CD4-positive, alpha-beta T cell (primary cell): ENCODE measurements at regions not wholly inside any gene's neighbourhood (a gene's known extent, or its start where the extent isn't known, plus 50 kb on each side); places are given as distances from the start of the nearest gene placed in this dataset.

ENCODE experiments used
- ATAC-seq: fragments of 200-7000 bp; cut with Tn5 transposase; one replicate; pipeline ENCODE4 v1.10.0; 2022; ENCODE audit warnings: mild to moderate bottlenecking; ENCODE audit not compliant: poor library complexity
- CTCF ChIA-PET: fragments of 350-600 bp; sonication (Branson Sonifier 250); formaldehyde crosslinking; loops from one replicate; lab custom pipeline; 2021; ENCODE audit warnings: antibody characterized with exemption, inconsistent platforms; lab: Charles Lee
- POLR2A ChIA-PET: fragments of 350-600 bp; sonication (Branson Sonifier 250); formaldehyde crosslinking; loops from one replicate; lab custom pipeline; 2021; ENCODE audit warnings: antibody characterized with exemption, inconsistent platforms; lab: Charles Lee
- DNase-seq, 14 experiments: peaks; one replicate each; pipeline ENCODE4 v3.0.0-alpha.2; 2013 to 2020; ENCODE audit warnings: mixed read lengths in 2 of 14
- H3K27ac ChIP-seq, 2 donors: one replicate each; pipeline versions ENCODE4 v1.5.1 to v1.7.0; 2013; ENCODE audit warnings: low read length in 2 of 2, low read depth in 1 of 2, mild to moderate bottlenecking in 1 of 2
- H3K27me3 ChIP-seq, 2 experiments: 1 replicate in 1 of 2; 2 replicates in 1 of 2; pipeline versions ENCODE4 v1.6.1 to v1.7.0; 2013; ENCODE audit warnings: low read length in 2 of 2, control low read depth in 1 of 2, mild to moderate bottlenecking in 1 of 2, moderate library complexity in 1 of 2; ENCODE audit not compliant: insufficient read depth in 2 of 2, control insufficient read depth in 1 of 2
- H3K36me3 ChIP-seq: one replicate; pipeline ENCODE4 v1.6.1; 2013; ENCODE audit warnings: low read length, control low read depth; ENCODE audit not compliant: insufficient read depth
- H3K4me1 ChIP-seq: one replicate; pipeline ENCODE4 v1.6.1; 2013; ENCODE audit warnings: low read length, control low read depth; ENCODE audit not compliant: insufficient read depth
- H3K4me3 ChIP-seq: one replicate; pipeline ENCODE4 v1.5.1; 2013; ENCODE audit warnings: mild to moderate bottlenecking, low read length, moderate library complexity
- H3K9me3 ChIP-seq, 2 experiments: 1 replicate in 1 of 2; 2 replicates in 1 of 2; pipeline versions ENCODE4 v1.6.1 to v1.7.0; 2013; ENCODE audit warnings: low read length in 2 of 2, mild to moderate bottlenecking in 2 of 2, control low read depth in 1 of 2, moderate library complexity in 1 of 2; ENCODE audit not compliant: control insufficient read depth in 1 of 2, insufficient read depth in 1 of 2
- H3K27ac Mint-ChIP-seq: one replicate; pipeline ENCODE4 v1.8.0; 2020; ENCODE audit warnings: mixed read lengths
- H3K27me3 Mint-ChIP-seq: one replicate; pipeline ENCODE4 v1.8.0; 2021; ENCODE audit warnings: mixed read lengths
- H3K36me3 Mint-ChIP-seq: one replicate; pipeline ENCODE4 v1.8.0; 2021; ENCODE audit warnings: low read depth, mixed read lengths
- H3K4me1 Mint-ChIP-seq: one replicate; pipeline ENCODE4 v1.8.0; 2021; ENCODE audit warnings: low read depth, mixed read lengths
- H3K4me3 Mint-ChIP-seq: one replicate; pipeline ENCODE4 v1.8.0; 2020; ENCODE audit warnings: mild to moderate bottlenecking, mixed read lengths
- H3K9me3 Mint-ChIP-seq: one replicate; pipeline ENCODE4 v1.8.0; 2020; ENCODE audit warnings: mixed read lengths
- CTCF ChIP-seq: fragments of 200-600 bp; IDR thresholded peaks from one replicate; pipeline ENCODE4 v1.8.0; 2022; ENCODE audit warnings: antibody characterized with exemption, mild to moderate bottlenecking
- intact Hi-C, 2 experiments: fragments of 100-400 bp; cut with DNase I in 1 of 2; cut with micrococcal nuclease in 1 of 2; formaldehyde crosslinking; loops; one replicate each; pipeline versions ENCODE4 v1.15.1 to v1.9.0; 2023 to 2025; cut with DNase I, micrococcal nuclease

- DNase-seq (no peak), ATAC-seq (no peak)
- no peak overlapping the region for H3K27ac ChIP-seq
- TF ChIP-seq CTCF: no peak
- peaks cover 8% of the 10 kb centered on the region for H3K4me1 Mint-ChIP-seq
- no peaks in the 10 kb centered on the region for H3K9me3 ChIP-seq
- H3K9me3 Mint-ChIP-seq: no peaks in the 10 kb centered on the region
- peak overlapping the region; percentile 28 for H3K4me3 Mint-ChIP-seq
- H3K36me3 Mint-ChIP-seq: no peaks in the 10 kb centered on the region
- POLR2A ChIA-PET: no interaction called here
- no peak overlapping the region for H3K27ac Mint-ChIP-seq
- no peaks in the 10 kb centered on the region for H3K4me1 ChIP-seq
- intact Hi-C loops: loop anchor here in 1 of 2 experiments (10.0 kb wide), 1 partner anchor 350 kb away; no protein-coding TSS in a partner anchor
- peak overlapping the region; percentile 1 for H3K4me3 ChIP-seq
- CTCF ChIA-PET: no interaction called here
- H3K27me3 Mint-ChIP-seq: peaks cover 34% of the 10 kb centered on the region
- peaks cover 0 to 5% of the 10 kb centered on the region in 2 experiments for H3K27me3 ChIP-seq
- H3K36me3 ChIP-seq: no peaks in the 10 kb centered on the region
Measured at GRCh38 chr6:98764373-98764911, 69.9 kb upstream of the POU3F2 start.

GRCh38 chr6:98769546-98769945, 64.8 kb upstream of the POU3F2 start:
- ChIA-PET CTCF (no interaction called here), POLR2A (no interaction called here)
- peak in 4 of 14 experiments; percentile 7 to 28 (median 8) for DNase-seq
- H3K4me3 Mint-ChIP-seq: no peak overlapping the region
- TF ChIP-seq CTCF: no peak
- Histone ChIP-seq H3K9me3 (no peaks in the 10 kb centered on the region), H3K4me1 (no peaks in the 10 kb centered on the region), H3K27ac (no peak overlapping the region), H3K36me3 (no peaks in the 10 kb centered on the region), H3K27me3 (no peaks in the 10 kb centered on the region), H3K4me3 (no peak overlapping the region)
- no peak for ATAC-seq
- H3K27ac Mint-ChIP-seq: no peak overlapping the region
- peaks cover 42% of the 10 kb centered on the region for H3K27me3 Mint-ChIP-seq
- peaks cover 1% of the 10 kb centered on the region for H3K4me1 Mint-ChIP-seq
- intact Hi-C loops: loop anchor here in 1 of 2 experiments (10.0 kb wide), 1 partner anchor 345 kb away; no protein-coding TSS in a partner anchor
- H3K9me3 Mint-ChIP-seq: no peaks in the 10 kb centered on the region
- H3K36me3 Mint-ChIP-seq: no peaks in the 10 kb centered on the region

- POLR2A ChIA-PET: no interaction called here
- intact Hi-C loops: no loop called here
- H3K4me3 ChIP-seq: no peak overlapping the region
- no peak for ATAC-seq
- H3K27me3 ChIP-seq: peaks cover 0 to 6% of the 10 kb centered on the region in 2 experiments
- no peak for DNase-seq
- Mint-ChIP-seq H3K36me3 (no peaks in the 10 kb centered on the region), H3K9me3 (no peaks in the 10 kb centered on the region), H3K4me1 (no peaks in the 10 kb centered on the region), H3K27me3 (peaks cover 50% of the 10 kb centered on the region), H3K27ac (no peak overlapping the region), H3K4me3 (no peak overlapping the region)
- no peak overlapping the region for H3K27ac ChIP-seq
- TF ChIP-seq CTCF: no peak
- H3K9me3 ChIP-seq: no peaks in the 10 kb centered on the region
- CTCF ChIA-PET: no interaction called here
- H3K4me1 ChIP-seq: no peaks in the 10 kb centered on the region
- H3K36me3 ChIP-seq: no peaks in the 10 kb centered on the region
Measured at GRCh38 chr6:98775205-98775604, 59.2 kb upstream of the POU3F2 start.
